Stomach (tissue), 8 donors: ENCODE measurements at regions not wholly inside any gene's neighbourhood (a gene's known extent, or its start where the extent isn't known, plus 50 kb on each side); places are given as distances from the start of the nearest gene placed in this dataset.

Experiments
- DNase-seq, 2 donors: peaks; one replicate each; pipeline versions ENCODE4 v3.0.0 to v3.0.0-alpha.2; 2013 to 2019
- H3K27ac ChIP-seq, 5 donors: fragments of 200-600 bp in 4 of 5; sonication (generic) in 4 of 5; one replicate each; pipeline ENCODE4 v1.5.1; 2013 to 2019; ENCODE audit warnings: mild to moderate bottlenecking in 1 of 5, moderate library complexity in 1 of 5
- H3K27me3 ChIP-seq, 3 donors: fragments of 200-600 bp; sonication (generic); one replicate each; pipeline ENCODE4 v1.5.1; 2017 to 2019; ENCODE audit warnings: mixed run types in 1 of 3
- H3K36me3 ChIP-seq, 4 donors: fragments of 200-600 bp; sonication (generic); 1 replicate in 3 of 4; 2 replicates in 1 of 4; pipeline ENCODE4 v1.5.1; 2016 to 2019
- H3K4me1 ChIP-seq, 4 donors: fragments of 200-600 bp; sonication (generic); one replicate each; pipeline ENCODE4 v1.5.1; 2016 to 2019
- H3K4me3 ChIP-seq, 4 donors: fragments of 200-600 bp; sonication (generic) in 3 of 4; one replicate each; pipeline ENCODE4 v1.5.1; 2016 to 2019; ENCODE audit warnings: mild to moderate bottlenecking in 1 of 4
- H3K9me3 ChIP-seq, 4 donors: fragments of 200-600 bp; sonication (generic); one replicate each; pipeline ENCODE4 v1.5.1; 2016 to 2019
- EP300 ChIP-seq: sonication (generic); formaldehyde crosslinking; IDR thresholded peaks from one replicate; pipeline ENCODE4 v1.6.1; 2017; ENCODE audit warnings: antibody characterized with exemption
- POLR2A ChIP-seq, 4 donors: fragments of 450-650 bp; IDR thresholded peaks; one replicate each; pipeline ENCODE4 v1.6.1; 2016; ENCODE audit warnings: antibody characterized with exemption in 4 of 4, control low read depth in 2 of 4, mild to moderate bottlenecking in 1 of 4, moderate library complexity in 1 of 4
- POLR2AphosphoS5 ChIP-seq, 3 donors: sonication (generic); formaldehyde crosslinking; IDR thresholded peaks; one replicate each; pipeline ENCODE4 v1.6.1; 2016; ENCODE audit warnings: antibody characterized with exemption in 3 of 3
- WGBS, 5 donors: extraction: QIAGEN DNeasy Blood & Tissue Kit in 3 of 5; methylation state at CpG; one replicate each; pipeline versions ENCODE4 v1.1.5 to v1.1.7; 2013 to 2018; 5-methylcytosine and 5-hydroxymethylcytosine counted together
- intact Hi-C: fragments of 100-400 bp; cut with DNase I; formaldehyde crosslinking; loops from one replicate; pipeline ENCODE4 v1.15.1; 2023; ENCODE audit warnings: low total_unique reads
- TF ChIP-seq, protein P1 (sequence below), 7 experiments: fragments of 450-650 bp in 4 of 7; fragments of 200-600 bp in 3 of 7; sonication (generic) in 3 of 7; IDR thresholded peaks; one replicate each; pipeline ENCODE4 v1.5.1; 2016 to 2019; ENCODE audit warnings: antibody characterized with exemption in 7 of 7, control low read depth in 2 of 7, mild to moderate bottlenecking in 1 of 7
- donor health status: healthy with polysubstance abuse.
- donor health status: Bipolar disorder and iron deficiency.
- donor health status: healthy.

DNA sequence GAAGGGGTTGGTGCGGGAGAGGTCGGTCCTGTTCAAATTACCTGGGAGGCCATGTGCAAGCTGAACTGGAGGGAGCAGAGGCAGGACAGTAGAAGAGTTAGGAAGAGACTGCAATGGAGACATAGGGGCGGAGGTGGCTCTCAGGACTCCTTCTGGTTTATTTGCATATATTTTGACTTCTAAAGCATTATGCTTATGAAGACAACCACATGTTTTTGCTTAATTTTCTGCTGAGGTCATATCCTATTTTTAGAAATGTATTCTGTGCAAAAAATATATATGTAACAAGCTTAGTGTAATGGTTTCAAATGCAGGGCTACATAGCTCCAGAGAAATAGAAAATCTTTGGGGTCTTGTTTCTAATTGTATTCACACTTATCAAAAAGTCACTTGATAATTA, 137.0 kb upstream of the MDM1 start:
- intact Hi-C loops: no loop called here
- H3K27me3 ChIP-seq: no peaks in the 10 kb centered on the region
- DNase-seq: no peak
- H3K36me3 ChIP-seq: no peaks in the 10 kb centered on the region
- no peak for TF ChIP-seq EP300
- TF ChIP-seq, protein P1, sequence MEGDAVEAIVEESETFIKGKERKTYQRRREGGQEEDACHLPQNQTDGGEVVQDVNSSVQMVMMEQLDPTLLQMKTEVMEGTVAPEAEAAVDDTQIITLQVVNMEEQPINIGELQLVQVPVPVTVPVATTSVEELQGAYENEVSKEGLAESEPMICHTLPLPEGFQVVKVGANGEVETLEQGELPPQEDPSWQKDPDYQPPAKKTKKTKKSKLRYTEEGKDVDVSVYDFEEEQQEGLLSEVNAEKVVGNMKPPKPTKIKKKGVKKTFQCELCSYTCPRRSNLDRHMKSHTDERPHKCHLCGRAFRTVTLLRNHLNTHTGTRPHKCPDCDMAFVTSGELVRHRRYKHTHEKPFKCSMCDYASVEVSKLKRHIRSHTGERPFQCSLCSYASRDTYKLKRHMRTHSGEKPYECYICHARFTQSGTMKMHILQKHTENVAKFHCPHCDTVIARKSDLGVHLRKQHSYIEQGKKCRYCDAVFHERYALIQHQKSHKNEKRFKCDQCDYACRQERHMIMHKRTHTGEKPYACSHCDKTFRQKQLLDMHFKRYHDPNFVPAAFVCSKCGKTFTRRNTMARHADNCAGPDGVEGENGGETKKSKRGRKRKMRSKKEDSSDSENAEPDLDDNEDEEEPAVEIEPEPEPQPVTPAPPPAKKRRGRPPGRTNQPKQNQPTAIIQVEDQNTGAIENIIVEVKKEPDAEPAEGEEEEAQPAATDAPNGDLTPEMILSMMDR (IDR thresholded peaks at IDR 0.05): no peak
- no peak for TF ChIP-seq POLR2A (IDR thresholded peaks at IDR 0.05)
- no peaks in the 10 kb centered on the region for H3K4me1 ChIP-seq
- H3K9me3 ChIP-seq: no peaks in the 10 kb centered on the region
- no peak overlapping the region for H3K4me3 ChIP-seq
- WGBS, 5 donors: 87 to 100% (median 95%) methylated on average over 3 of the region's 3 CpGs
- no peak overlapping the region for H3K27ac ChIP-seq

DNA sequence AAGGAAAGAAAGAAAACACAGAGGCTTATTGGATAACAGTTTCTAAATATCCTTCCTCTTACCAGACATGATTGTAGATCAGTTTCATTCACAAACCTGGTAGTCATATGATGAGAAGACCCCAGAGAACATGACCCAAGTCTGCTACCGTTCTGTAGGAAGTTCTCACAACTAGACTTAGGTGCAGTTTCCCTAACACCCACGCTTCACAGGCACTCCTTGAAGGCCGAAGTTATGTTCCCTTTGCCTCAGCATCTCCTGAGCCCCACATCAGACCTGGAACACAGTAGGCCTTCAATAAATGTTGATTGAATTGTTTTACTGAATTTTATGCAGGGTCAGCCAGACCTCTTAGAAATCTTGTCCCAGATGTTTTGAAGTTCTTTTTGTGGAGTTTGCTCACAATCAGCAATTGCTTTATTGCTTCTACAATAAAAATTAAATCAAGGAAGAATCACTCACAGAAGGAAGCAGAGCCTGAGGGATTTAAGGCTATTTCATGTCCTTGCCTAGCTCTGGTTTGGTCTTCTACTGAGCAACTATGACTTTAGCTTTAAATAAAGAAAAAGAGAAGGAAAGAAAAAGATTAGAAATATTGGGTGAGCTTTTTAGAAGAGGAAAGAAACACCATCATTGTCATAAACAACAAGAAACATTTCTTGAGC, 138.6 kb upstream of the MDM1 start:
- Histone ChIP-seq H3K36me3 (no peaks in the 10 kb centered on the region), H3K27ac (no peak overlapping the region), H3K4me1 (no peaks in the 10 kb centered on the region), H3K9me3 (no peaks in the 10 kb centered on the region), H3K27me3 (no peaks in the 10 kb centered on the region), H3K4me3 (no peak overlapping the region)
- TF ChIP-seq POLR2AphosphoS5 (IDR thresholded peaks at IDR 0.05) (no peak), EP300 (no peak), POLR2A (IDR thresholded peaks at IDR 0.05) (no peak)
- TF ChIP-seq, protein P1 (IDR thresholded peaks at IDR 0.05): no peak
- WGBS, 5 donors: 83 to 96% (median 91%) methylated on average over 3 of the region's 3 CpGs
- intact Hi-C loops: no loop called here
- DNase-seq: no peak

DNA sequence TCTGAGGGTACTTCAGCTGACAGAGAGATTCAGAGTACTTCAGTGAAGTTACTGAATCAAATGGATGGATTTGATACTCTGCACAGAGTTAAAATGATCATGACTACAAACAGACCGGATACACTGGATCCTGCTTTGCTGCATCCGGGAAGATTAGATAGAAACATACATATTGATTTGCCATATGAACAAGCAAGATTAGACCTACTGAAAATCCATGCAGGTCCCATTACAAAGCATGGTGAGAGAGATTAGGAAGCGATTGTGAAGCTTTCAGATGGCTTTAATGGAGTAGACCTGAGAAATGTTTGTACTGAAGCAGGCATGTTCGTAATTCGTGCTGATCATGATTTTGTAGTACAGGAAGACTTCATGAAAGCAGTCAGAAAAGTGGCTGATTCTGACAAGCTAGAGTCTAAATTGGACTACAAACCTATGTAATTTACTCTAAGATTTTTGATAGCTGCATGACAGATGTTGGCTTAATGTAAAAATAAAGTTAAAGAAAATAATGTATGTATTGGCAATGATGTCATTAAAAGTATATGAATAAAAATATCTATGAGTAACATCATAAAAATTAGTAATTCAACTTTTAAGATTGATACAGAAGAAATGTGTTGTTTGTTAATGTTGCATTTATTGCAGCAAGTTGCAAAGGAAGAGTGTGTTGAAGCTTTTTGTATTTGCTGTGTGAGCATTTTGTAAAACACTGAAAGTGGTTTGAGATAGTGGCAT, 136.1 kb upstream of the RAP1B start:
- H3K9me3 ChIP-seq: no peaks in the 10 kb centered on the region
- intact Hi-C loops: no loop called here
- H3K36me3 ChIP-seq: no peaks in the 10 kb centered on the region
- no peak overlapping the region for H3K27ac ChIP-seq
- H3K27me3 ChIP-seq: no peaks in the 10 kb centered on the region
- TF ChIP-seq, protein P1 (IDR thresholded peaks at IDR 0.05): no peak
- TF ChIP-seq POLR2AphosphoS5 (IDR thresholded peaks at IDR 0.05) (no peak), POLR2A (IDR thresholded peaks at IDR 0.05) (no peak), EP300 (no peak)
- 79 to 89% (median 84%) methylated on average over 5 of the region's 5 CpGs for WGBS, 5 donors
- no peak for DNase-seq
- H3K4me3 ChIP-seq: no peak overlapping the region
- H3K4me1 ChIP-seq: no peaks in the 10 kb centered on the region

DNA sequence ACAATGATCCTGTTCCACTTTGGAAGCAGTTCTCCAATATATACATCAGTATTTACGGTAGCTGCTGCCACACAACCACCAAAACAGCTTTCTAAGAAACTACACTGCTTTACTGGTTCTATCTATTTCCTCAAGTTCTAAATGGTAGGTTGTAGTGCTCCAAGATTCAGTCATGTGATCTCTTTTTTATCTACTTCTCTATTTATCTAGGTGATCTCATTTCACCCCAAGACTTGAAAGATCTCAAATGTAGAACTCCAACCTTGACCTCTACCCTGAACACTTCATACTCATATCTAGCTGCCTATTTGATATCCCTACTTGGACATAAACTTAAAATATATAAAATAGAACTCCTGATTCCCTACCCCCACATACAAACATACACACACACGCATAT, 133.9 kb upstream of the RAP1B start:
- Histone ChIP-seq H3K36me3 (no peaks in the 10 kb centered on the region), H3K9me3 (no peaks in the 10 kb centered on the region), H3K4me1 (peaks cover 0 to 4% (median 0%) of the 10 kb centered on the region in 4 donors), H3K4me3 (no peak overlapping the region), H3K27ac (no peak overlapping the region), H3K27me3 (no peaks in the 10 kb centered on the region)
- 91 to 98% (median 96%) methylated on average over 2 of the region's 2 CpGs for whole genome bisulfite sequencing, 5 donors
- TF ChIP-seq EP300: no peak
- intact Hi-C loops: no loop called here
- DNase-seq: no peak

DNA sequence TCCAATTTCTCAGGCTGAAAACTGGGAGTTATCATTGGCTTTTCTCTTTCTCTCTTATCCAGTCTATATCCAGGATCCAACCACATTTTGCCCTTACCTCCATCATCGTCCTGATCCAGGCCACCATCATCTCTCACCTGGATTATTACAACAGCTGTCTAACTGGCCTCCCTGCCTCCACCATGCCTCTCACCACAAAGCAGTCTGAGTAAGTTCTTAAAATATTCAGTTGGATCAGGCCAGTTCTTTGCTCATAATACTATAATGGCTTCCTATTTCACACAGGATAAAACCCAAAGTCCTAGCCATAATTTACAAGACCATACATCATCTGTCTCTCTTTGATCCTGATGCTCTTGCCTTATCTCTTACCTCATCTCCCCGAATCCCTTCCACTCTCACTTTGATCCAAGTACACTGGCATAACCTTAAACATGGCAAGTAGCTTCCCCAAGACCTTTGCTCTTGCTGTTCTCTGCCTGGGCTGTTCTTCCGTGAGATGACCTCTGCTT, 133.4 kb upstream of the RAP1B start:
- no peak for TF ChIP-seq POLR2A (IDR thresholded peaks at IDR 0.05)
- TF ChIP-seq, protein P1 (IDR thresholded peaks at IDR 0.05): no peak
- TF ChIP-seq POLR2AphosphoS5 (IDR thresholded peaks at IDR 0.05): no peak
- TF ChIP-seq EP300: no peak
- H3K9me3 ChIP-seq: no peaks in the 10 kb centered on the region
- H3K27me3 ChIP-seq: no peaks in the 10 kb centered on the region
- no peak overlapping the region for H3K4me3 ChIP-seq
- DNase-seq: no peak
- H3K4me1 ChIP-seq: peaks cover 0 to 4% (median 0%) of the 10 kb centered on the region in 4 donors
- 90 to 97% (median 95%) methylated on average over 3 of the region's 3 CpGs for WGBS, 5 donors
- no peak overlapping the region for H3K27ac ChIP-seq
- H3K36me3 ChIP-seq: no peaks in the 10 kb centered on the region
- intact Hi-C loops: no loop called here
